HG03520 (cell line): ENCODE measurements at regions not wholly inside any gene's neighbourhood (a gene's known extent, or its start where the extent isn't known, plus 50 kb on each side); places are given as distances from the start of the nearest gene placed in this dataset.

Experiments used
- ATAC-seq: cut with Tn5 transposase; IDR thresholded peaks from one replicate; pipeline ENCODE4 v1.9.1; 2021; ENCODE audit warnings: mild to moderate bottlenecking, moderate library complexity; ENCODE audit not compliant: unreplicated experiment

- ATAC-seq = no peak
Observed at GRCh38 chr3:159123877-159124276, 322.0 kb downstream of the MFSD1 start.

GRCh38 chr3:159126261-159127020 is 324.6 kb downstream of the MFSD1 start:
- no peak for ATAC-seq

GRCh38 chr3:159127021-159127392 is 325.2 kb downstream of the MFSD1 start:
- ATAC-seq = no peak

DNA sequence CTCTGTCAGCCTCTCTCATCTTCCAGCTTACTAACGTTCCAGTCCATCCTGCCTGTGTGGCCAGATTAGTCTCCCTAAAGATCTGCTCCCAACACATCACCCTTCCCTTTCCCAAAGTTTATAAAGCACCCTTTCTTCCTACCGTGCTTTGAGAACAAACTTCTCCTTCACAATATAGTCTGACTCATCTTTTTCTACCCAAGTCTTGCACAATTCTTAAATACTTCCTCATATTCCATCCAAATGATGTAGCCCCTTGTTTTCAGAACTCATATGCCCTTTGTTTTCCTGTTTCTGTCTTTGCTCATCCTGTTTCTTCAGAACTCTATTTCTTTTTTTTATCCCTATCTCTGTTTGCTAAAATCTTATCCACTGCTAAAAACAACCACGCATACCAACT is 326.8 kb downstream of the MFSD1 start:
- ATAC-seq = no peak

GRCh38 chr3:159130108-159130507 is 328.3 kb downstream of the MFSD1 start:
- ATAC-seq = no peak

DNA sequence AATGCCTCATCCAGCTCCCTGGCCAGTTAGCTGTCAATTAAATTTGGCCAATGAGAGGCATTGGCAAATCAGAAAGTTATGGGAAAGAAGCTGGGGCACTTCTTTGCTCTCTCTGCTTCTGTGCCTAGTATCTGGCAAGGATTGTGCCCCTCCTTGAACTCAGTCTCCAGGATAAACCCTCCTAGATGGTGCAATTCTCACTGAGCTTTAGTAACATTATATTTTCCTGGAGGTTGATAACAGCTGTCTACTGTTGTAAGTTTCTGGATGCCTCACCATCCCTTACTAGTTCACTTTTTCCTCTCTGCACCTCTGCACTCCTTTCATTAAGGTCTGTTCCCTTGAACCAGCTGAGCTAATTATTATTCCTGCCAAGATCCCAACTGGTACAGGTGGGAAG is 329.5 kb downstream of the MFSD1 start:
- no peak for ATAC-seq

DNA sequence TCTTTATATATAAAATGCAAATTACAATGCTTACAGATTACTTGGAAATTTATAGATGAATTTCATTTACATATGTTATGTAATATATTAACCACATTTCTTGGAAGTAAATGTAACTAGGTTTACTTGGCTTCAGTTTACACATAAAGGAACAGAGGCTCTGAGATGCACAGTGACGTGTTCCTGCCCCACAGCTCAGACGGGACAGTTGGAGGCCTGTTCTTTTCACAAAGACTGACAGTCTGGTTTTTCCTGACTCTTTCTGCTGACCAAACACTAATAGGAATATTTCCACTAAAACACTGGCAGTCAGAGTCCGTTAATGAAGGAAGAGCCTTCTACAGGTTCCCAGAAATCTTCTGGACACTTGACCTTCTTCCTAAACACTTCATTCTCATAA is 336.1 kb downstream of the MFSD1 start:
- no peak for ATAC-seq

DNA sequence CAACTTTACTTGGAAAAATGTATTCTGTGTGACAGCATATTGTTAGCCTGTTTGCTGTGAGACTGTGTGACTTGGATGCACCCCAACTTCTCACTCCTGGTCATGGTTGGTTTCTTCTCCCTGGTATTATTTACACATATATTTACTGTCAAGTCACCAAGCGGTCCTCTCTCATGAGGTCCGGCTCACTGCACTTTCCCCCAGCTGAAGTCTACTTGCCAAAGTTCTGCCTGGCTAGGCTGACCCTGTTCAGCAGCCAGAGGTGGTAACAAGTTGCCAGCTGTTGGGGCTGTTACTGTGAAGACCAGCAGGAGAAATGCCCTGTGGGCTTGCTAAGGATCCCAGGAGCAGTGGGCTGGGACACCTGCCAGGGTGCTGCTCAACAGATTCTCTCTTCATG is 337.5 kb downstream of the MFSD1 start:
- ATAC-seq = no peak

- no peak for ATAC-seq
Observed at GRCh38 chr3:159144472-159144871, 342.6 kb downstream of the MFSD1 start.

GRCh38 chr3:159144891-159145290 is 343.0 kb downstream of the MFSD1 start:
- no peak for ATAC-seq

DNA sequence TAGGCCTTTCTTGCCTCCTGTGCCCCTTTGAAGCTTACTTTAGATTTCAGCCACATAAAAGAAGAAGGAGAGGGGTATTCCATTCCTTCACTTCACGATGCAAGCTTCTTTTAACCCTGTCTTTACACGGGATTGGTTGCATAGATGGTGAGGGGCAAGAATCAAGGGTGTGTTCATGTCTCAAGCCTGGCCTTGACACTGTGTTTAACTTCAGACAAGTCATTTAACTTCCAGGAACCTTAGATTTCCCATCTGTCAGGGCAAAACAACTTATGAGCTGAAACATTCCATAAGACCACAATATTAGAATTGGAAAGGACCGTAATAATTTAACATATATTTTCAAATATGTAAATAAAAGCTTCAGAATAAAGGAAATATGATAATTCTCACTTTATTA is 344.5 kb downstream of the MFSD1 start:
- ATAC-seq = no peak

DNA sequence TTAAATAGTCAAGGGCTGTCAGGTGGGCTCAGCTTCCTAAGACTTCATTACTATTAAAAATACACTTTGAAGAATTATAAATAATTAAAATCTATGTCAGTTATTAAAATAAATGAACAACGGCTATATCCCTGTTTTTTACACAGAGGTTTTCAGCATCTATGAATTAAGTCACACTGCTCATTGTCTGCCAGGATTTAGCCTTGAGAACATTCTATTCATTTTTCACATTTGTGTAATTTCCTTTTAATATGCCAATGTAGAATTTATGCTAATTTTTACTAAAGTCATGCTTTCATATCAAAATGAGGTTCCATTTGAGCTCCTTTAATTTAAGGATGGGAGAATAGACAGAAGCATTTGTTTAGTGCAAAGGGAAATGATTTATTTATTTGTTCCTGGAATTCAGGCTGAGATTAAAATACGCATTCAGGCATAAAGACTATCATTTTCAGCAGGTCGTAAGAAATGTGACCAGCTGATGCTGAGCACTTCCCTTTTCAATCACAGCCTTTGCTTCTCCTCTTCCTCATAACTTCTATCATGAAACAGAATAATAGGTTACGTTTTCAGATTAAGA is 345.1 kb downstream of the MFSD1 start:
- ATAC-seq = no peak

- no peak for ATAC-seq
Observed at GRCh38 chr3:159147813-159148212, 346.0 kb downstream of the MFSD1 start.

DNA sequence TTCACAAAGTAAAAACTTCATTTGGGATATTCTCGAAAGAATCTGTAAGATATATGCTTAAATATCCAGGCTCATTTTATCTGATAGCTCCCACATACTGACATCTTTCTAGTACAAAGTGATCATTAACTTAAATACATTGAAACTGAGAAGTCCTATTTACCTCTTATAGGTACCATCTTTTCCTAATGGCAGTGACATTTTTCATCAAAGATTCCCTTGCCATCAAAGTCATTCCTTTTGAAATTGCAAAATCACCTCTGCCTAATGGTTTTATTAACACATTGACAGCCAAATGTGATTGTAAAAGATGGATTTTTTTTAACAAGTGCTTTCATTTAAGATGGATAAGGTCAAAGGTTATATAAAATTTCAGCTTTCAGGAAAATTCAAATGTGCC is 346.6 kb downstream of the MFSD1 start:
- ATAC-seq = no peak

DNA sequence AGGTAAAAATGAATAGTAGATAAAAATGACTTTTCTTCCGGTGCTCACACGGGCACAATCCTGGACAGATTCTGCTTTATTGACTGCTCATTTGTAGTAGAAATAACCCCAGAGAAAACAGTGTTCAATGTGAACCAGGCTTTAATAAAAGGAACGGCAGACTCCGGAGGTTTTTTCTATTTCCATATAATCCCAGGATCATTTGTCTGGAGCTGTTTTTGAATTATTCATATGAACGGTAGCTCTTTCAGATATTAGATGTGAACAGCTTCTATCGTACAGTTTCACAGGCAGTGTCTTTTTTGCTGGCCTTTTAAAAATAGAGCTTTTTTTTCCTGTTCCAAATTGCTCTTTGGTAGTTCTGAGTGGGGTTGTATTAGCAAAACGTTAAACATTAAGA is 347.3 kb downstream of the MFSD1 start:
- ATAC-seq = no peak

- no peak for ATAC-seq
Observed at GRCh38 chr3:159149633-159150032, 347.8 kb downstream of the MFSD1 start.

DNA sequence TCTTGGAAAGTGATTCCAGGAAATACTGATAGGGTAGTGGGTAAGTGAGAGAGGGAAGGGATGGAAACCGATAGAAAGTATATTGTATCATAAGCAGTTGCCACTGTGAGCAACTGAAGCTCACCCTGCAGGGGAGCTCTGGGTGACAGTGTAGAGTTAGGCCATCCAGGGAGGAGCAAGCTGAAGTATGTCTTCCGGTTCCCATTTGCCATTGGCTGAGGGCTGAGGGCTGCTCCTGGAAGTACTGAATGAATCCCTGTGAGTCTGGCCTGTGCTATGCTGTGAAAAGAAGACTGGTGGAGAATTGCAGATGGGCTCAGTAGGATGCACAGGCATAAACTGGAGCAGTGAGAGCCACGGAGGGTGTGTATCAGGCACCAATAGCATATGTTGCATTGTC is 348.3 kb downstream of the MFSD1 start:
- ATAC-seq = no peak

DNA sequence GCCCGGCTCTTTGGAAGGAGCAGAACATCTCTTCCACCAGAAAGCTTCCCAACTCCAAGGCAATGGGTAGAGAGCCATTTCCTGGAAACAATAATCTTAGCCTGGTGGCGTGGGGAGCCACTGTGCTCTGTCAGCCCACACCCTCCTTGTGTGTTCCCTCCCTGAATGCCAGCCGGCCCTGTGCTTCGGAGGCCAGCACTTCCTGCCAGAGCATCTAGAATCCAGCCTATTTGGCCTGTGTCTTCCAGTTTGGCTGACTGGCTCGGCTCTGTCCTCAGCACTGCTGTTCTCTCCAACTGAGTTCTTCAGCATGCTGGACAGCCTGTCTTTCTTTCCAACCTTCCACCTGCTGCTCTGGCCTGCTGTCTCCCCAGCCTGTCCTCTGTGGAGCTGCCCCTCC is 349.3 kb downstream of the MFSD1 start:
- ATAC-seq = no peak

GRCh38 chr3:159157275-159157674 is 355.4 kb downstream of the MFSD1 start:
- ATAC-seq = no peak

- ATAC-seq = no peak
Observed at GRCh38 chr3:159158213-159158612, 356.4 kb downstream of the MFSD1 start.

DNA sequence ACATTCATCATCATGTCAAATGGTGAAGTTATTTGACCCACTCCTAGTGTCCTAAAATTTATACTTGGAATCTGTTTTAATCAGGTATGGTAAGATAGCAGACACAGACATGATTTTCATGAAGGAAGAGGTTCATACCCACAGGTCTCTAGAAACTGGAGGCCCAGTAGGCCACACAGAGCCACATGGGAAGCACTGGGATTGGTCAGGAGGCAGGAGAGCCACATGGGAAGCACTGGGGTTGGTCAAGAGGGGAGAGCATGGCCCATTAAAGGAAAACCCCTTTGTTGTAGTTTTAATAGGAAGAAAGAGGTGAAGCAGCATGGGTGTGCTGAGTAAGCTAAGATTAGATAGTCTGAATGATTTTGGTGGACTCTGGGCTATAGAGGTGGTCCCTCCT is 356.9 kb downstream of the MFSD1 start:
- ATAC-seq = no peak

GRCh38 chr3:159159546-159159945 is 357.7 kb downstream of the MFSD1 start:
- no peak for ATAC-seq

- ATAC-seq = no peak
Observed at GRCh38 chr3:159163656-159164055, 361.8 kb downstream of the MFSD1 start.
